ENCODE measurements at regions not wholly inside any gene's neighbourhood (a gene's known extent, or its start where the extent isn't known, plus 50 kb on each side); places are given as distances from the start of the nearest gene placed in this dataset.
"Not testable (repeated sequence)": the region's sequence is repeated elsewhere in the genome, so short reads cannot be mapped to it uniquely, and the experiment has no call there.

- not testable (repeated sequence) for H3K79me2 ChIP-seq (ENCODE audit: insufficient read depth, low read length); H3K27ac ChIP-seq (ENCODE audit: low read depth, low read length); H3K4me3 ChIP-seq (ENCODE audit: insufficient read depth, low read length); H3K36me3 ChIP-seq (ENCODE audit: insufficient read depth, low read length); H3K27me3 ChIP-seq (ENCODE audit: insufficient read depth, low read length); DNase-seq (ENCODE audit: insufficient read length, low spot score, missing footprints); H3K4me1 ChIP-seq (ENCODE audit: insufficient read depth, low read length); H2AFZ ChIP-seq (ENCODE audit: low read length); H3K9me3 ChIP-seq (ENCODE audit: low read depth, low read length); H3K4me2 ChIP-seq (ENCODE audit: insufficient read depth, low read length); H4K20me1 ChIP-seq (ENCODE audit: insufficient read depth, low read length)
These were observed 60.3 kb upstream of the NMU start for GRCh38 chr4:55696424-55696823.

- Histone ChIP-seq H4K20me1 (ENCODE audit: insufficient read depth, low read length) (no peaks in the 10 kb centered on the region), H2AFZ (ENCODE audit: low read length) (no peak overlapping the region), H3K4me3 (ENCODE audit: insufficient read depth, low read length) (no peak overlapping the region), H3K4me2 (ENCODE audit: insufficient read depth, low read length) (peak overlapping the region; percentile 36), H3K4me1 (ENCODE audit: insufficient read depth, low read length) (no peaks in the 10 kb centered on the region), H3K36me3 (ENCODE audit: insufficient read depth, low read length) (no peaks in the 10 kb centered on the region), H3K79me2 (ENCODE audit: insufficient read depth, low read length) (no peaks in the 10 kb centered on the region), H3K27me3 (ENCODE audit: insufficient read depth, low read length) (no peaks in the 10 kb centered on the region), H3K9me3 (ENCODE audit: low read depth, low read length) (no peaks in the 10 kb centered on the region), H3K27ac (ENCODE audit: low read depth, low read length) (no peak overlapping the region)
- no peak for TF ChIP-seq CTCF (IDR thresholded peaks at IDR 0.05; ENCODE audit: extremely low read depth, low read depth, low read length)
- DNase-seq (ENCODE audit: insufficient read length, low spot score, missing footprints), result no peak
These were observed 70.4 kb upstream of the NMU start for GRCh38 chr4:55706541-55706940.

GRCh38 chr4:55707507-55707906, 71.4 kb upstream of the NMU start:
- Histone ChIP-seq H3K4me3 (ENCODE audit: insufficient read depth, low read length) (no peak overlapping the region), H3K27me3 (ENCODE audit: insufficient read depth, low read length) (no peaks in the 10 kb centered on the region), H3K9me3 (ENCODE audit: low read depth, low read length) (no peaks in the 10 kb centered on the region), H2AFZ (ENCODE audit: low read length) (no peak overlapping the region), H3K4me2 (ENCODE audit: insufficient read depth, low read length) (no peak overlapping the region), H3K27ac (ENCODE audit: low read depth, low read length) (no peak overlapping the region), H3K36me3 (ENCODE audit: insufficient read depth, low read length) (no peaks in the 10 kb centered on the region), H3K4me1 (ENCODE audit: insufficient read depth, low read length) (no peaks in the 10 kb centered on the region), H4K20me1 (ENCODE audit: insufficient read depth, low read length) (no peaks in the 10 kb centered on the region), H3K79me2 (ENCODE audit: insufficient read depth, low read length) (no peaks in the 10 kb centered on the region)
- no peak for DNase-seq (ENCODE audit: insufficient read length, low spot score, missing footprints)
- no peak for TF ChIP-seq CTCF (IDR thresholded peaks at IDR 0.05; ENCODE audit: extremely low read depth, low read depth, low read length)

- H3K36me3 ChIP-seq (ENCODE audit: insufficient read depth, low read length); H3K9me3 ChIP-seq (ENCODE audit: low read depth, low read length); H3K79me2 ChIP-seq (ENCODE audit: insufficient read depth, low read length); H3K27me3 ChIP-seq (ENCODE audit: insufficient read depth, low read length); H4K20me1 ChIP-seq (ENCODE audit: insufficient read depth, low read length); H3K27ac ChIP-seq (ENCODE audit: low read depth, low read length); DNase-seq (ENCODE audit: insufficient read length, low spot score, missing footprints); H2AFZ ChIP-seq (ENCODE audit: low read length); H3K4me3 ChIP-seq (ENCODE audit: insufficient read depth, low read length); H3K4me1 ChIP-seq (ENCODE audit: insufficient read depth, low read length); H3K4me2 ChIP-seq (ENCODE audit: insufficient read depth, low read length): not testable (repeated sequence)
These were observed 71.9 kb upstream of the NMU start for GRCh38 chr4:55707991-55708390.

GRCh38 chr4:55712835-55713234, 76.7 kb upstream of the NMU start:
- DNase-seq (ENCODE audit: insufficient read length, low spot score, missing footprints); H3K9me3 ChIP-seq (ENCODE audit: low read depth, low read length); H3K4me3 ChIP-seq (ENCODE audit: insufficient read depth, low read length); H4K20me1 ChIP-seq (ENCODE audit: insufficient read depth, low read length); H3K27ac ChIP-seq (ENCODE audit: low read depth, low read length); H2AFZ ChIP-seq (ENCODE audit: low read length); H3K4me2 ChIP-seq (ENCODE audit: insufficient read depth, low read length); H3K79me2 ChIP-seq (ENCODE audit: insufficient read depth, low read length); H3K36me3 ChIP-seq (ENCODE audit: insufficient read depth, low read length); H3K4me1 ChIP-seq (ENCODE audit: insufficient read depth, low read length); H3K27me3 ChIP-seq (ENCODE audit: insufficient read depth, low read length): not testable (repeated sequence)

Data from osteoblast (primary cell).